ENCODE measurements at regions not wholly inside any gene's neighbourhood (a gene's known extent, or its start where the extent isn't known, plus 50 kb on each side); places are given as distances from the start of the nearest gene placed in this dataset.

GRCh38 chr3:5606884-5607472 is 419.5 kb downstream of the EDEM1 start (continued):
- TF ChIP-seq KIAA2018 (CRISPR knock-in tag; IDR thresholded peaks at IDR 0.05; ENCODE audit: borderline replicate concordance) (no peak), CCAR2 (optimal IDR thresholded peaks at IDR 0.05; ENCODE audit: low read depth, low read length) (no peak), FOXP1 (IDR thresholded peaks at IDR 0.05) (no peak), FOXP1 (CRISPR knock-in tag; IDR thresholded peaks at IDR 0.05) (no peak), ZNF513 (CRISPR knock-in tag; conservative IDR thresholded peaks at IDR 0.05) (no peak), ZNF883 (CRISPR knock-in tag; IDR thresholded peaks at IDR 0.05; ENCODE audit: not compliant biosample characterization) (no peak), ZNF839 (CRISPR knock-in tag; IDR thresholded peaks at IDR 0.05; ENCODE audit: borderline replicate concordance) (no peak), CBFB (CRISPR knock-in tag; IDR thresholded peaks at IDR 0.05) (no peak), ZNF251 (CRISPR knock-in tag; IDR thresholded peaks at IDR 0.05) (no peak)
